ENCODE measurements at regions not wholly inside any gene's neighbourhood (a gene's known extent, or its start where the extent isn't known, plus 50 kb on each side); places are given as distances from the start of the nearest gene placed in this dataset.

- Histone ChIP-seq H3K14ac (replicated peaks; ENCODE audit: low read depth, low read length) (no peak overlapping the region), H4K91ac (ENCODE audit: insufficient read depth, low read depth, low read length) (no peak overlapping the region), H2BK5ac (ENCODE audit: low read depth, low read length, poor library complexity, severe bottlenecking) (no peak overlapping the region), H3K27me3 (ENCODE audit: control insufficient read depth, insufficient read depth, low read length) (no peaks in the 10 kb centered on the region), H3K4ac (ENCODE audit: low read depth, low read length) (no peak overlapping the region), H3K27ac (ENCODE audit: insufficient read depth, low read length) (no peak overlapping the region), H3K23ac (ENCODE audit: low read depth, low read length) (no peak overlapping the region), H2AK9ac (replicated peaks; ENCODE audit: low read depth, low read length, poor library complexity) (no peak overlapping the region), H3K9me3 (ENCODE audit: control insufficient read depth, insufficient read depth, low read length) (no peaks in the 10 kb centered on the region; the same call in 1 of the 2 replicates), H3K18ac (ENCODE audit: low read depth, low read length) (no peak overlapping the region), H2BK20ac (ENCODE audit: low read depth, low read length) (no peak overlapping the region), H2BK120ac (ENCODE audit: low read depth, low read length) (no peak overlapping the region), H4K5ac (ENCODE audit: low read depth, low read length) (no peak overlapping the region), H2AFZ (replicated peaks; ENCODE audit: low read length, poor library complexity) (no peak overlapping the region), H3K36me3 (ENCODE audit: control insufficient read depth, insufficient read depth, low read length) (no peaks in the 10 kb centered on the region), H3K4me2 (ENCODE audit: low read depth, low read length) (no peak overlapping the region), H4K20me1 (ENCODE audit: insufficient read depth, low read length) (no peaks in the 10 kb centered on the region), H3K56ac (ENCODE audit: extremely low read depth, insufficient read depth, low read length) (no peak overlapping the region), H2AK5ac (ENCODE audit: low read depth, low read length) (no peak overlapping the region), H3K79me1 (ENCODE audit: low read depth in 1 of 2, low read length in 2 of 2) (no peaks in the 10 kb centered on the region), H3K9ac (ENCODE audit: low read depth, low read length) (no peak overlapping the region), H3K4me1 (ENCODE audit: control insufficient read depth, insufficient read depth, low read length) (no peaks in the 10 kb centered on the region), H3K9me1 (ENCODE audit: insufficient read depth, low read length) (no peaks in the 10 kb centered on the region), H4K8ac (ENCODE audit: low read depth in 2 of 2, low read length in 2 of 2) (no peak overlapping the region), H2BK15ac (ENCODE audit: low read depth, low read length) (no peak overlapping the region), H3K4me3 (ENCODE audit: insufficient read depth, low read depth, low read length) (no peak overlapping the region)
- dilution Hi-C loops (cut with HindIII; ENCODE audit: low sequenced_read_pairs, unreplicated experiment) = no loop called here
- TF ChIP-seq MAFK (IDR thresholded peaks at IDR 0.05; ENCODE audit: low read depth, low read length) (no peak), RAD21 (IDR thresholded peaks at IDR 0.05; ENCODE audit: low read length) (no peak), SMC3 (IDR thresholded peaks at IDR 0.05; ENCODE audit: low read depth, low read length) (no peak), ELK1 (IDR thresholded peaks at IDR 0.05; ENCODE audit: borderline replicate concordance, low read depth, low read length) (no peak), CEBPB (IDR thresholded peaks at IDR 0.05; ENCODE audit: low read depth, low read length) (no peak), FOS (IDR thresholded peaks at IDR 0.05; ENCODE audit: low read depth, low read length) (no peak), BHLHE40 (IDR thresholded peaks at IDR 0.05; ENCODE audit: low read depth, low read length) (no peak), MXI1 (IDR thresholded peaks at IDR 0.05; ENCODE audit: borderline replicate concordance, low read depth, low read length) (no peak), RFX5 (IDR thresholded peaks at IDR 0.05; ENCODE audit: low read depth, low read length) (no peak), POLR2A (IDR thresholded peaks at IDR 0.05; ENCODE audit: low read depth, low read length) (no peak), CHD1 (IDR thresholded peaks at IDR 0.05; ENCODE audit: low read depth, low read length) (no peak)
- TF ChIP-seq, protein P1, sequence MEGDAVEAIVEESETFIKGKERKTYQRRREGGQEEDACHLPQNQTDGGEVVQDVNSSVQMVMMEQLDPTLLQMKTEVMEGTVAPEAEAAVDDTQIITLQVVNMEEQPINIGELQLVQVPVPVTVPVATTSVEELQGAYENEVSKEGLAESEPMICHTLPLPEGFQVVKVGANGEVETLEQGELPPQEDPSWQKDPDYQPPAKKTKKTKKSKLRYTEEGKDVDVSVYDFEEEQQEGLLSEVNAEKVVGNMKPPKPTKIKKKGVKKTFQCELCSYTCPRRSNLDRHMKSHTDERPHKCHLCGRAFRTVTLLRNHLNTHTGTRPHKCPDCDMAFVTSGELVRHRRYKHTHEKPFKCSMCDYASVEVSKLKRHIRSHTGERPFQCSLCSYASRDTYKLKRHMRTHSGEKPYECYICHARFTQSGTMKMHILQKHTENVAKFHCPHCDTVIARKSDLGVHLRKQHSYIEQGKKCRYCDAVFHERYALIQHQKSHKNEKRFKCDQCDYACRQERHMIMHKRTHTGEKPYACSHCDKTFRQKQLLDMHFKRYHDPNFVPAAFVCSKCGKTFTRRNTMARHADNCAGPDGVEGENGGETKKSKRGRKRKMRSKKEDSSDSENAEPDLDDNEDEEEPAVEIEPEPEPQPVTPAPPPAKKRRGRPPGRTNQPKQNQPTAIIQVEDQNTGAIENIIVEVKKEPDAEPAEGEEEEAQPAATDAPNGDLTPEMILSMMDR (conservative IDR thresholded peaks at IDR 0.05; ENCODE audit: low read depth, low read length) = no peak
- ChIA-PET CTCF (no interaction called here), POLR2A (ENCODE audit: unreplicated experiment) (no interaction called here)
- no peak for ATAC-seq (ENCODE audit: low read depth)
- DNase-seq = no peak
- in situ Hi-C loops (cut with MboI; ENCODE audit: low sequenced_read_pairs) = no loop called here
- no TSS peak for BruUV-seq (replicated peaks)
- intact Hi-C loops (cut with micrococcal nuclease) = no loop called here
- WGBS, 2 experiments (ENCODE audit: extremely low coverage in 2 of 2, insufficient read length in 1 of 2) = no CpG with 5 or more reads among the region's 3 CpGs
Observed at GRCh38 chr9:74245866-74246497, 251.2 kb upstream of the RORB start.

Measured in IMR-90 (cell line).